K562 (cell line): ENCODE measurements at regions not wholly inside any gene's neighbourhood (a gene's known extent, or its start where the extent isn't known, plus 50 kb on each side); places are given as distances from the start of the nearest gene placed in this dataset.

ENCODE experiments used
- TRIM24 ChIP-seq, 2 experiments: fragments of 450-650 bp; IDR thresholded peaks; 2 replicates each; pipeline ENCODE4 v1.6.1; 2016
- ZBTB9 ChIP-seq: fragments of 450-650 bp; formaldehyde crosslinking; IDR thresholded peaks from 2 replicates; pipeline ENCODE4 v1.4.0; 2020; ENCODE audit warnings: mild to moderate bottlenecking, moderate library complexity
- TF ChIP-seq, protein P1 (sequence below): IDR thresholded peaks from 2 replicates; pipeline ENCODE4 v1.6.1; 2011; ENCODE audit not compliant: insufficient read length; ENCODE audit errors: extremely low read depth
- TF ChIP-seq, protein P2 (sequence below): fragments of 250-450 bp; sonication (Bioruptor Pico); IDR thresholded peaks from 2 replicates; pipeline ENCODE4 v1.4.0; 2020
- TF ChIP-seq, protein P3 (sequence below): fragments of 450-650 bp; IDR thresholded peaks from 2 replicates; pipeline ENCODE4 v1.6.1; 2016; ENCODE audit warnings: missing biosample characterization, missing genetic modification characterization
- TF ChIP-seq, protein P4 (sequence below): fragments of 250-450 bp; sonication (Bioruptor Pico); IDR thresholded peaks from 2 replicates; pipeline ENCODE4 v1.9.0; 2021; ENCODE audit warnings: mild to moderate bottlenecking

DNA sequence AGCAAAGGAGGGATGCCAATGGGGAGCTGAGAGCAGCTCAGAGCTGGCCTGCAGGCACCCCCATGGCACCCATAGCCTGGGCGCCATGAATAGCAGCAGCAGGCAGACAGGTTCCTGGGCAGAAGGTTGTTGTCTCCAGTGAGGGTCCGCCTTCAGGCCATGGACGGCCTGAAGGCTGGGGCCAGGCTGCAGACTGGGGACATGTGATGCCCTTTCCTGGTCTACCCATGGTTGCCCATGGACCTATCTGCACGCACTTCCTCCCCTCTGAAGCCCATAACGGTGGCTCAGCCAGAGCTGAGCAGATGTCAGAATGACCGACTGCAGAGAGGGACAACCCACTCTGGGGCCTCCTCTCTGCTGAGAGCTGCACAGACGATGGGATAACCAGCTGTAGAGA, 256.8 kb downstream of the PLOD2 start (continued):
- no peak for TF ChIP-seq ZBTB9 (CRISPR knock-in tag)
- TF ChIP-seq, protein P1, sequence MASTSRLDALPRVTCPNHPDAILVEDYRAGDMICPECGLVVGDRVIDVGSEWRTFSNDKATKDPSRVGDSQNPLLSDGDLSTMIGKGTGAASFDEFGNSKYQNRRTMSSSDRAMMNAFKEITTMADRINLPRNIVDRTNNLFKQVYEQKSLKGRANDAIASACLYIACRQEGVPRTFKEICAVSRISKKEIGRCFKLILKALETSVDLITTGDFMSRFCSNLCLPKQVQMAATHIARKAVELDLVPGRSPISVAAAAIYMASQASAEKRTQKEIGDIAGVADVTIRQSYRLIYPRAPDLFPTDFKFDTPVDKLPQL = no peak
- TF ChIP-seq, protein P2, sequence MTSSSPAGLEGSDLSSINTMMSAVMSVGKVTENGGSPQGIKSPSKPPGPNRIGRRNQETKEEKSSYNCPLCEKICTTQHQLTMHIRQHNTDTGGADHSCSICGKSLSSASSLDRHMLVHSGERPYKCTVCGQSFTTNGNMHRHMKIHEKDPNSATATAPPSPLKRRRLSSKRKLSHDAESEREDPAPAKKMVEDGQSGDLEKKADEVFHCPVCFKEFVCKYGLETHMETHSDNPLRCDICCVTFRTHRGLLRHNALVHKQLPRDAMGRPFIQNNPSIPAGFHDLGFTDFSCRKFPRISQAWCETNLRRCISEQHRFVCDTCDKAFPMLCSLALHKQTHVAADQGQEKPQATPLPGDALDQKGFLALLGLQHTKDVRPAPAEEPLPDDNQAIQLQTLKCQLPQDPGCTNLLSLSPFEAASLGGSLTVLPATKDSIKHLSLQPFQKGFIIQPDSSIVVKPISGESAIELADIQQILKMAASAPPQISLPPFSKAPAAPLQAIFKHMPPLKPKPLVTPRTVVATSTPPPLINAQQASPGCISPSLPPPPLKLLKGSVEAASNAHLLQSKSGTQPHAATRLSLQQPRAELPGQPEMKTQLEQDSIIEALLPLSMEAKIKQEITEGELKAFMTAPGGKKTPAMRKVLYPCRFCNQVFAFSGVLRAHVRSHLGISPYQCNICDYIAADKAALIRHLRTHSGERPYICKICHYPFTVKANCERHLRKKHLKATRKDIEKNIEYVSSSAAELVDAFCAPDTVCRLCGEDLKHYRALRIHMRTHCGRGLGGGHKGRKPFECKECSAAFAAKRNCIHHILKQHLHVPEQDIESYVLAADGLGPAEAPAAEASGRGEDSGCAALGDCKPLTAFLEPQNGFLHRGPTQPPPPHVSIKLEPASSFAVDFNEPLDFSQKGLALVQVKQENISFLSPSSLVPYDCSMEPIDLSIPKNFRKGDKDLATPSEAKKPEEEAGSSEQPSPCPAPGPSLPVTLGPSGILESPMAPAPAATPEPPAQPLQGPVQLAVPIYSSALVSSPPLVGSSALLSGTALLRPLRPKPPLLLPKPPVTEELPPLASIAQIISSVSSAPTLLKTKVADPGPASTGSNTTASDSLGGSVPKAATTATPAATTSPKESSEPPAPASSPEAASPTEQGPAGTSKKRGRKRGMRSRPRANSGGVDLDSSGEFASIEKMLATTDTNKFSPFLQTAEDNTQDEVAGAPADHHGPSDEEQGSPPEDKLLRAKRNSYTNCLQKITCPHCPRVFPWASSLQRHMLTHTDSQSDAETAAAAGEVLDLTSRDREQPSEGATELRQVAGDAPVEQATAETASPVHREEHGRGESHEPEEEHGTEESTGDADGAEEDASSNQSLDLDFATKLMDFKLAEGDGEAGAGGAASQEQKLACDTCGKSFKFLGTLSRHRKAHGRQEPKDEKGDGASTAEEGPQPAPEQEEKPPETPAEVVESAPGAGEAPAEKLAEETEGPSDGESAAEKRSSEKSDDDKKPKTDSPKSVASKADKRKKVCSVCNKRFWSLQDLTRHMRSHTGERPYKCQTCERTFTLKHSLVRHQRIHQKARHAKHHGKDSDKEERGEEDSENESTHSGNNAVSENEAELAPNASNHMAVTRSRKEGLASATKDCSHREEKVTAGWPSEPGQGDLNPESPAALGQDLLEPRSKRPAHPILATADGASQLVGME (CRISPR knock-in tag) = no peak
- TF ChIP-seq, protein P3, sequence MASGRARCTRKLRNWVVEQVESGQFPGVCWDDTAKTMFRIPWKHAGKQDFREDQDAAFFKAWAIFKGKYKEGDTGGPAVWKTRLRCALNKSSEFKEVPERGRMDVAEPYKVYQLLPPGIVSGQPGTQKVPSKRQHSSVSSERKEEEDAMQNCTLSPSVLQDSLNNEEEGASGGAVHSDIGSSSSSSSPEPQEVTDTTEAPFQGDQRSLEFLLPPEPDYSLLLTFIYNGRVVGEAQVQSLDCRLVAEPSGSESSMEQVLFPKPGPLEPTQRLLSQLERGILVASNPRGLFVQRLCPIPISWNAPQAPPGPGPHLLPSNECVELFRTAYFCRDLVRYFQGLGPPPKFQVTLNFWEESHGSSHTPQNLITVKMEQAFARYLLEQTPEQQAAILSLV (tag) = no peak
- TF ChIP-seq, protein P4, sequence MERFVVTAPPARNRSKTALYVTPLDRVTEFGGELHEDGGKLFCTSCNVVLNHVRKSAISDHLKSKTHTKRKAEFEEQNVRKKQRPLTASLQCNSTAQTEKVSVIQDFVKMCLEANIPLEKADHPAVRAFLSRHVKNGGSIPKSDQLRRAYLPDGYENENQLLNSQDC (CRISPR knock-in tag) = no peak
- TF ChIP-seq TRIM24 (IDR thresholded peaks at IDR 0.05) = no peak
